Vagina (tissue), 2 donors: ENCODE measurements at regions not wholly inside any gene's neighbourhood (a gene's known extent, or its start where the extent isn't known, plus 50 kb on each side); places are given as distances from the start of the nearest gene placed in this dataset.

Experiments
- DNase-seq, 2 donors: peaks; one replicate each; pipeline ENCODE4 v3.0.0-alpha.2; 2017; ENCODE audit errors: extremely low spot score in 2 of 2
- H3K27ac ChIP-seq: fragments of 200-600 bp; sonication (generic); one replicate; pipeline ENCODE4 v1.5.1; 2019
- H3K27me3 ChIP-seq: fragments of 200-600 bp; sonication (generic); one replicate; pipeline ENCODE4 v1.5.1; 2019
- H3K36me3 ChIP-seq, 2 donors: fragments of 200-600 bp; sonication (generic); one replicate each; pipeline ENCODE4 v1.5.1; 2017 to 2019
- H3K4me1 ChIP-seq: fragments of 200-600 bp; sonication (generic); one replicate; pipeline ENCODE4 v1.5.1; 2019
- H3K4me3 ChIP-seq, 2 donors: fragments of 200-600 bp; sonication (generic); 1 replicate in 1 of 2; 2 replicates in 1 of 2; pipeline ENCODE4 v1.5.1; 2016 to 2019
- H3K9me3 ChIP-seq: fragments of 200-600 bp; sonication (generic); one replicate; pipeline ENCODE4 v1.5.1; 2019
- POLR2A ChIP-seq, 2 donors: fragments of 450-650 bp; IDR thresholded peaks; one replicate each; pipeline ENCODE4 v1.6.1; 2017; ENCODE audit warnings: antibody characterized with exemption in 2 of 2, mild to moderate bottlenecking in 2 of 2, moderate library complexity in 2 of 2
- POLR2AphosphoS5 ChIP-seq, 2 donors: sonication (generic); formaldehyde crosslinking; IDR thresholded peaks; one replicate each; pipeline ENCODE4 v1.9.0; 2017; ENCODE audit warnings: antibody characterized with exemption in 2 of 2, mild to moderate bottlenecking in 2 of 2, low read depth in 1 of 2; ENCODE audit not compliant: insufficient read depth in 1 of 2
- intact Hi-C: fragments of 100-400 bp; cut with DNase I; formaldehyde crosslinking; loops from one replicate; pipeline ENCODE4 v1.15.1; 2023
- TF ChIP-seq, protein P1 (sequence below), 3 experiments: fragments of 450-650 bp in 2 of 3; fragments of 200-600 bp in 1 of 3; sonication (generic) in 1 of 3; IDR thresholded peaks; one replicate each; pipeline ENCODE4 v1.5.1; 2017 to 2019; ENCODE audit warnings: antibody characterized with exemption in 3 of 3, mild to moderate bottlenecking in 2 of 3, moderate library complexity in 2 of 3

DNA sequence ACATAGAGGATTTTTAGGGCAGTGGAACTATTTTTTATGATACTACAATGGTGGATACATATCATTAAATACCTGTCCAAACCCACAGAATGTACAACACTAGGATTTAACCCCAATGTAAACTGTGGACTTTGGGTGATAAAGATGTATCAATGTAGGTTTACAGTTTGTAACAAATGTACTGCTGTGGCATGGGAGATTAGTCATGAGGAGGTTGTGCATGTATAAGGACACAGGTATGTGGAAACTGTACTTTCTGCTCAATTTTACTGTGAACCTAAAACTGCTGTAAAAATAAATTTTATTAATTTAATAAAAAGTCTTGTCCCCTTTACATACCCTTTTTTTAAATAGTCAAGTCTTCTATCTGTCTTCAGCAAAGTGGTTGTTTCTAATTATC, 322.5 kb upstream of the EPHA3 start:
- DNase-seq, result no peak
- Histone ChIP-seq H3K27ac (no peak overlapping the region), H3K4me1 (no peaks in the 10 kb centered on the region), H3K9me3 (no peaks in the 10 kb centered on the region), H3K27me3 (no peaks in the 10 kb centered on the region), H3K36me3 (no peaks in the 10 kb centered on the region), H3K4me3 (no peak overlapping the region)
- TF ChIP-seq, protein P1, sequence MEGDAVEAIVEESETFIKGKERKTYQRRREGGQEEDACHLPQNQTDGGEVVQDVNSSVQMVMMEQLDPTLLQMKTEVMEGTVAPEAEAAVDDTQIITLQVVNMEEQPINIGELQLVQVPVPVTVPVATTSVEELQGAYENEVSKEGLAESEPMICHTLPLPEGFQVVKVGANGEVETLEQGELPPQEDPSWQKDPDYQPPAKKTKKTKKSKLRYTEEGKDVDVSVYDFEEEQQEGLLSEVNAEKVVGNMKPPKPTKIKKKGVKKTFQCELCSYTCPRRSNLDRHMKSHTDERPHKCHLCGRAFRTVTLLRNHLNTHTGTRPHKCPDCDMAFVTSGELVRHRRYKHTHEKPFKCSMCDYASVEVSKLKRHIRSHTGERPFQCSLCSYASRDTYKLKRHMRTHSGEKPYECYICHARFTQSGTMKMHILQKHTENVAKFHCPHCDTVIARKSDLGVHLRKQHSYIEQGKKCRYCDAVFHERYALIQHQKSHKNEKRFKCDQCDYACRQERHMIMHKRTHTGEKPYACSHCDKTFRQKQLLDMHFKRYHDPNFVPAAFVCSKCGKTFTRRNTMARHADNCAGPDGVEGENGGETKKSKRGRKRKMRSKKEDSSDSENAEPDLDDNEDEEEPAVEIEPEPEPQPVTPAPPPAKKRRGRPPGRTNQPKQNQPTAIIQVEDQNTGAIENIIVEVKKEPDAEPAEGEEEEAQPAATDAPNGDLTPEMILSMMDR (IDR thresholded peaks at IDR 0.05), result no peak
- TF ChIP-seq POLR2A (IDR thresholded peaks at IDR 0.05) (no peak), POLR2AphosphoS5 (IDR thresholded peaks at IDR 0.05; ENCODE audit: insufficient read depth in 1 of 2, low read depth in 1 of 2) (no peak)
- intact Hi-C loops, result no loop called here

DNA sequence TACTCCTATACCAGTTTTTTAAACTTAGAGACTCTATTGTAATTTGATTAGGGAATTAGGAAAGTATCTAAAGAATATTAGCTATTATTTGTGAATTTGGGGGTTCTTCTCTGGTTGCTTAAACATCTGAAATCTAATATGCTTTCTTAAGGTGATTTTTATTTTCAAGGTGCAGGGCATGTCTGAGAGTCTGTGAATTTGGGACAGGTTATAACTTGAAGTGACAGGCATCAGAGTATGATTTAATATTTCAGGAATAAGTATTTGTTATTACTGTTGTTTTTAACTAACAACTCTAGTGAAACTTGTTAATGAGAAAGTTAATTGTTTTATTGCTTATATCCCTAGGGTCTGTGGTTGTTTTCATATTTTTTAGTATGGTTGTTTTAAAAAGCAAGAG, 321.6 kb upstream of the EPHA3 start:
- TF ChIP-seq POLR2AphosphoS5 (IDR thresholded peaks at IDR 0.05; ENCODE audit: insufficient read depth in 1 of 2, low read depth in 1 of 2) (no peak), POLR2A (IDR thresholded peaks at IDR 0.05) (no peak)
- TF ChIP-seq, protein P1 (IDR thresholded peaks at IDR 0.05), result no peak
- H3K4me1 ChIP-seq, result no peaks in the 10 kb centered on the region
- H3K27ac ChIP-seq, result no peak overlapping the region
- H3K27me3 ChIP-seq, result no peaks in the 10 kb centered on the region
- no peak overlapping the region for H3K4me3 ChIP-seq
- no peaks in the 10 kb centered on the region for H3K36me3 ChIP-seq
- intact Hi-C loops, result no loop called here
- no peak for DNase-seq
- H3K9me3 ChIP-seq, result no peaks in the 10 kb centered on the region

DNA sequence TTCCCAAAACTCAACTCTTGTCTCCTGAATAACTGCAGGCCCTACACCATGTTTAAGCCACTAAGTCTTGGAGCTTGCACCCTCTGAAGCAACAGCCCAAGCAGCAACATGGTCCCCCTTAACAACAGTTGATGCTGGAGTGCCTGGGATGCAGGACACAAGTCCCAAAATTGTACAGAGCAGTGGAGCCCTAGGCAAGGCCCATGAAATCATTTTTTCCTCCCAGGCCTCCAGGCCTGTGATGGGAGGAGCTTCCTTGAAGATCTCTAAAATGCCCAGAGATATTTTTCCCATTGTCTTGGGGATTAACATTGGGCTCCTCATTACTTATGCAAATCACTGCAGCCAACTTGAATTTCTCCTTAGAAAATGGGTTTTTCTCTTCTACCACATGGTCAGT, 311.9 kb upstream of the EPHA3 start:
- intact Hi-C loops, result no loop called here
- no peak for DNase-seq

DNA sequence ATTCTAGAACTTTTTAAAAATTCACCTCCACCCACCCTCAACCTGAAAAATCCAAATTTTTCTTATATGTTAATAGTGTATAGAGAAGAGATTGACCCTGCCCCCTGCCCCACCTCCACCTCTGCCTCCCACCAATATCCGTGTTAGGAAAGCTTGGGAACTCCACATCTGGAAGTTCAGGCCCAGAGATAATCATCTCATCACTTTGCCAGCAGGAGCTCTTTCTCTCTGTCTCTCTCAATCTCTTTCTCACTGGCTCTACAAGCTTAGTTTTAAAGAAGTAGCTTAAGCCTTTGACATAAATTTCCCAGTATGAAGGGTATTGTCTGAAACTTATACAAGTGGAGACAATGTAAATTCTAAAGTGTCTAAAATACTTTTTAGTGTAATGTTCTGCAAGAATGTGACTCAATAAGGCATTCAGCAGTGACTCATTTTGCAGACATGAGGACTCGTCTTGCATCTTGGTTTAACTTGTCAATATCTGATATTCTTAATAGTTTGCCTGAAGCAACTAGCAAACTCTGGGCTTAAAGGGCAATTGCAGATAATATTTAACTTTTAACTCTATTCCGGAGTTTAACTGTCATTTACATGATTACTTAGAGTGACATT, 299.8 kb upstream of the EPHA3 start:
- Histone ChIP-seq H3K4me3 (no peak overlapping the region), H3K36me3 (no peaks in the 10 kb centered on the region), H3K27me3 (no peaks in the 10 kb centered on the region), H3K27ac (no peak overlapping the region), H3K4me1 (peaks cover 7% of the 10 kb centered on the region), H3K9me3 (no peaks in the 10 kb centered on the region)
- TF ChIP-seq, protein P1 (IDR thresholded peaks at IDR 0.05), result no peak
- TF ChIP-seq POLR2A (IDR thresholded peaks at IDR 0.05), result no peak
- no peak for TF ChIP-seq POLR2AphosphoS5 (IDR thresholded peaks at IDR 0.05; ENCODE audit: insufficient read depth in 1 of 2, low read depth in 1 of 2)
- intact Hi-C loops, result no loop called here
- no peak for DNase-seq

More for the DNA sequence above, 311.9 kb upstream of the EPHA3 start:
- H3K36me3 ChIP-seq, result no peaks in the 10 kb centered on the region
- H3K9me3 ChIP-seq, result no peaks in the 10 kb centered on the region
- TF ChIP-seq POLR2AphosphoS5 (IDR thresholded peaks at IDR 0.05; ENCODE audit: insufficient read depth in 1 of 2, low read depth in 1 of 2), result no peak
- TF ChIP-seq, protein P1 (IDR thresholded peaks at IDR 0.05), result no peak
- no peak for TF ChIP-seq POLR2A (IDR thresholded peaks at IDR 0.05)
- H3K4me1 ChIP-seq, result no peaks in the 10 kb centered on the region
- no peak overlapping the region for H3K4me3 ChIP-seq
- H3K27ac ChIP-seq, result no peak overlapping the region
- H3K27me3 ChIP-seq, result no peaks in the 10 kb centered on the region

DNA sequence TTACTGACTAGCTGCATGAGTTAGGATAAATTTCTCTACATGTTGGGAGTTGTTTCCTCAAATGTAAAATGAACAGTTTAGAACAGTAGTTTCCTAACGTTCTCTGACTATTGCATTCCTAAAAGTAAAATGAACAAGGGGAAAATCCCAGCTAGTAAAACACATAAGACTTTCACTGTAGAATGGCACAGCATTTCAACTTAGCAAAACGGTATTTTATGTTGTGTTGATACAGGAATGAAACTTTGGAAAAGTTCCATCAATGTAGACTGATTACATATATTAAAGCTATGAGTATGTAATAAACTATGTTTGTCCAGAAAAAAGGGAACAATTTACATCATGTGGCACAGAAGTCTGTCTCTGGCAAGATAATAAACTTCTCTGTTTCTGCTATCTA, 297.4 kb upstream of the EPHA3 start:
- Histone ChIP-seq H3K4me1 (peaks cover 7% of the 10 kb centered on the region), H3K27me3 (no peaks in the 10 kb centered on the region), H3K36me3 (no peaks in the 10 kb centered on the region), H3K4me3 (no peak overlapping the region), H3K9me3 (no peaks in the 10 kb centered on the region), H3K27ac (no peak overlapping the region)
- intact Hi-C loops, result no loop called here
- TF ChIP-seq POLR2AphosphoS5 (IDR thresholded peaks at IDR 0.05; ENCODE audit: insufficient read depth in 1 of 2, low read depth in 1 of 2) (no peak), POLR2A (IDR thresholded peaks at IDR 0.05) (no peak)
- TF ChIP-seq, protein P1 (IDR thresholded peaks at IDR 0.05), result no peak
- DNase-seq, result no peak
